Caco-2 (cell line): ENCODE measurements at regions not wholly inside any gene's neighbourhood (a gene's known extent, or its start where the extent isn't known, plus 50 kb on each side); places are given as distances from the start of the nearest gene placed in this dataset.

Experiments used
- BruUV-seq: library from RNA; stranded (reverse); fragments of 400-500 nt; replicated peaks from 2 replicates; lab custom pipeline; 2021; lab: Mats Ljungman, UMichigan
- CTCF ChIA-PET: fragments of 300-600 bp; sonication (Branson Sonifier 250); formaldehyde crosslinking; loops from one replicate; lab custom pipeline; 2022; ENCODE audit warnings: antibody characterized with exemption; lab: Charles Lee
- POLR2A ChIA-PET: fragments of 300-600 bp; sonication (Branson Sonifier 250); formaldehyde crosslinking; loops from one replicate; lab custom pipeline; 2022; ENCODE audit warnings: antibody characterized with exemption; lab: Charles Lee
- DNase-seq, 2 experiments: peaks; one replicate each; pipeline versions ENCODE4 v3.0.0 to v3.0.0-alpha.2; 2020 to 2022
- H3K27me3 ChIP-seq: replicated peaks from 2 replicates; pipeline ENCODE4 v1.6.0; 2011; ENCODE audit warnings: low read length; ENCODE audit not compliant: control insufficient read depth, insufficient read depth
- H3K36me3 ChIP-seq: 2 replicates; pipeline ENCODE4 v1.5.1; 2011; ENCODE audit warnings: low read length; ENCODE audit not compliant: control insufficient read depth, insufficient read depth
- H3K4me1 ChIP-seq: fragments of 250-450 bp; sonication (Bioruptor Pico); 2 replicates; pipeline ENCODE4 v1.5.1; 2020; ENCODE audit warnings: mild to moderate bottlenecking
- H3K4me3 ChIP-seq: 2 replicates; pipeline ENCODE4 v1.5.1; 2011; ENCODE audit warnings: low read depth, mild to moderate bottlenecking, control low read depth, low read length
- H3K9me3 ChIP-seq: fragments of 250-450 bp; sonication (Bioruptor Pico); 2 replicates; pipeline ENCODE4 v1.5.1; 2020; ENCODE audit warnings: mild to moderate bottlenecking, moderate library complexity
- H3K27ac Mint-ChIP-seq: one replicate; pipeline ENCODE4 v1.8.0; 2022; ENCODE audit warnings: mixed read lengths; ENCODE audit not compliant: unreplicated experiment
- H3K27me3 Mint-ChIP-seq: one replicate; pipeline ENCODE4 v1.8.0; 2022; ENCODE audit warnings: mixed read lengths; ENCODE audit not compliant: insufficient read depth, unreplicated experiment
- H3K36me3 Mint-ChIP-seq: one replicate; pipeline ENCODE4 v1.8.0; 2022; ENCODE audit warnings: mild to moderate bottlenecking, mixed read lengths; ENCODE audit not compliant: insufficient read depth, unreplicated experiment
- H3K4me1 Mint-ChIP-seq: one replicate; pipeline ENCODE4 v1.8.0; 2022; ENCODE audit warnings: low read depth, mixed read lengths; ENCODE audit not compliant: unreplicated experiment
- H3K4me3 Mint-ChIP-seq: one replicate; pipeline ENCODE4 v1.8.0; 2022; ENCODE audit warnings: mild to moderate bottlenecking, moderate library complexity, mixed read lengths; ENCODE audit not compliant: unreplicated experiment
- H3K9me3 Mint-ChIP-seq: one replicate; pipeline ENCODE4 v1.8.0; 2022; ENCODE audit warnings: mixed read lengths; ENCODE audit not compliant: unreplicated experiment
- intact Hi-C: fragments of 100-400 bp; cut with micrococcal nuclease; formaldehyde crosslinking; loops from one replicate; pipeline ENCODE4 v1.10.0; 2022; ENCODE audit not compliant: unreplicated experiment
- TF ChIP-seq, protein P1 (sequence below), 2 experiments: fragments of 200-600 bp in 1 of 2; IDR thresholded peaks; 1 replicate in 1 of 2; 2 replicates in 1 of 2; pipeline versions ENCODE4 v1.5.1 to v1.8.0; 2011 to 2022; ENCODE audit warnings: antibody characterized with exemption in 1 of 2, control low read depth in 1 of 2, inconsistent platforms in 1 of 2, low read depth in 1 of 2, low read length in 1 of 2, mild to moderate bottlenecking in 1 of 2, moderate library complexity in 1 of 2; ENCODE audit not compliant: insufficient read depth in 1 of 2, severe bottlenecking in 1 of 2, unreplicated experiment in 1 of 2

DNA sequence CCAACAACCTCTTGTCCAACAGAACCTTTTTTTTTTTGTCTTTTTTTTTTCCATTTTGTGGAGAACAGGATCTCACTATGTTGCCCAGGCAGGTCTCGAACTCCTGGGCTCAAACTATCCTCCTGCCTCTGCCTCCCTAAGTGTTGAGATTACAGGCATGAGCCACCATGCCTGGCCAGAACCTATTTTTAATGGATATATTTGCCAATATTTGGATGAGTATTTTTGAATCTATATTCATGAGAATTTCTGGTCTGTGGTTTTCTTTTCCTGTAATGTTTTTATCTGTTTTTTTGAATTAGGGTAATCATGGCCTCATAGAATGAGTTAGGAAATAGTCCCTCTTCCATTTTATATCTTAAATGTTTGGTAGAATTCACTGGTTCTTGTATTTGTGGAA is 70.4 kb upstream of the RET start:
- Mint-ChIP-seq H3K4me3 (no peak overlapping the region), H3K36me3 (no peaks in the 10 kb centered on the region), H3K27me3 (peaks cover 12% of the 10 kb centered on the region), H3K27ac (no peak overlapping the region), H3K9me3 (no peaks in the 10 kb centered on the region), H3K4me1 (no peaks in the 10 kb centered on the region)
- TF ChIP-seq, protein P1, sequence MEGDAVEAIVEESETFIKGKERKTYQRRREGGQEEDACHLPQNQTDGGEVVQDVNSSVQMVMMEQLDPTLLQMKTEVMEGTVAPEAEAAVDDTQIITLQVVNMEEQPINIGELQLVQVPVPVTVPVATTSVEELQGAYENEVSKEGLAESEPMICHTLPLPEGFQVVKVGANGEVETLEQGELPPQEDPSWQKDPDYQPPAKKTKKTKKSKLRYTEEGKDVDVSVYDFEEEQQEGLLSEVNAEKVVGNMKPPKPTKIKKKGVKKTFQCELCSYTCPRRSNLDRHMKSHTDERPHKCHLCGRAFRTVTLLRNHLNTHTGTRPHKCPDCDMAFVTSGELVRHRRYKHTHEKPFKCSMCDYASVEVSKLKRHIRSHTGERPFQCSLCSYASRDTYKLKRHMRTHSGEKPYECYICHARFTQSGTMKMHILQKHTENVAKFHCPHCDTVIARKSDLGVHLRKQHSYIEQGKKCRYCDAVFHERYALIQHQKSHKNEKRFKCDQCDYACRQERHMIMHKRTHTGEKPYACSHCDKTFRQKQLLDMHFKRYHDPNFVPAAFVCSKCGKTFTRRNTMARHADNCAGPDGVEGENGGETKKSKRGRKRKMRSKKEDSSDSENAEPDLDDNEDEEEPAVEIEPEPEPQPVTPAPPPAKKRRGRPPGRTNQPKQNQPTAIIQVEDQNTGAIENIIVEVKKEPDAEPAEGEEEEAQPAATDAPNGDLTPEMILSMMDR (IDR thresholded peaks at IDR 0.05; ENCODE audit: insufficient read depth in 1 of 2, low read depth in 1 of 2, low read length in 1 of 2, severe bottlenecking in 1 of 2, unreplicated experiment in 1 of 2): no peak
- intact Hi-C loops: no loop called here
- Histone ChIP-seq H3K36me3 (no peaks in the 10 kb centered on the region), H3K27me3 (no peaks in the 10 kb centered on the region), H3K9me3 (no peaks in the 10 kb centered on the region), H3K4me3 (no peak overlapping the region), H3K4me1 (no peaks in the 10 kb centered on the region)
- CTCF ChIA-PET: no interaction called here
- no TSS peak for BruUV-seq
- no peak for DNase-seq
- POLR2A ChIA-PET: no interaction called here

DNA sequence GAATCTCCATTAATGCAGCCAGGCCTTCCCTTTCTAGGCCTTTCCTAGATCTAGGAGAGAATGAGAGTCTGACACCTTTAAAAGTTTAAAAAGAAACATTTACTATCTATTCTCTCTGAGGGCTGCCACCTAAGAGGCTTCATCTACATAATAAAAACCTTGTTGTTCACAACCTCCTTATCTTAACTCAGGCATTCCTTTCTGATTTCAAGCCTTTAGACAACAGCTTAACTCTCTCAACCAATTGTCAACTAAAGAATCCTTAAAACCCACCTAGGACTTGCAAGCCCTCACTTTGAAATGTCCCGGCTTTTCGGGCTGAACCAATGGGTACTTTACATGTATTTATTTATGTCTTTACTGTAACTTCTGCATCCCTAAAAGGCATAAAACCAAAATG is 64.3 kb upstream of the RET start:
- intact Hi-C loops: no loop called here
- H3K36me3 Mint-ChIP-seq: no peaks in the 10 kb centered on the region
- DNase-seq: no peak
- no peaks in the 10 kb centered on the region for H3K4me1 ChIP-seq
- TF ChIP-seq, protein P1 (IDR thresholded peaks at IDR 0.05; ENCODE audit: insufficient read depth in 1 of 2, low read depth in 1 of 2, low read length in 1 of 2, severe bottlenecking in 1 of 2, unreplicated experiment in 1 of 2): no peak
- no peak overlapping the region for H3K27ac Mint-ChIP-seq
- no peak overlapping the region for H3K4me3 ChIP-seq
- peaks cover 7% of the 10 kb centered on the region; the same call in 1 of the 2 replicates for H3K9me3 ChIP-seq
- H3K4me1 Mint-ChIP-seq: no peaks in the 10 kb centered on the region
- CTCF ChIA-PET: no interaction called here
- H3K4me3 Mint-ChIP-seq: no peak overlapping the region
- BruUV-seq: no TSS peak
- POLR2A ChIA-PET: no interaction called here
- peaks cover 14% of the 10 kb centered on the region for H3K27me3 Mint-ChIP-seq
- no peaks in the 10 kb centered on the region for H3K27me3 ChIP-seq
- no peaks in the 10 kb centered on the region for H3K36me3 ChIP-seq
- peaks cover 8% of the 10 kb centered on the region for H3K9me3 Mint-ChIP-seq

DNA sequence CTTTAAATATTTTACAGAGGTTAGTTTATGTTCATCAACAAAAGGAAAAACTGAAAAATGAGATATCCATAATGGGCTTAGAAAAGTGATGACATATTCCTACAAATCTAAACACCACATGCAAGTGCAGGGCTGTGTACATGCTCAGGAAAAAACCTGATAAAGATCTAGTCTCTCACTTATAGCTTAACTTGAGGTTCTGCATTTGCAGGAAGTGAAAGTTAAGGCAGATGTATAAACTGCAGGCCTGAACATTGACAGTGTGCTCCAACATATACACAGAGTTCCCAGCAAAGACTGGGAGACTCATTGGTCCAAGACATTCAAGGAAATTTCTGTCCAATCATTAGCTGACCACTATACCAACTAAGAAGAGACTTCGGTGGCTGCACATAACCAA is 63.8 kb upstream of the RET start:
- H3K36me3 Mint-ChIP-seq: no peaks in the 10 kb centered on the region
- Histone ChIP-seq H3K27me3 (no peaks in the 10 kb centered on the region), H3K4me1 (no peaks in the 10 kb centered on the region), H3K4me3 (no peak overlapping the region), H3K36me3 (no peaks in the 10 kb centered on the region), H3K9me3 (peaks cover 7% of the 10 kb centered on the region; the same call in 1 of the 2 replicates)
- H3K9me3 Mint-ChIP-seq: peaks cover 8% of the 10 kb centered on the region
- CTCF ChIA-PET: interaction anchor here (0.5 kb wide), 1 partner anchor 191 kb away, joined by 4 read pairs; no protein-coding TSS in a partner anchor
- H3K4me1 Mint-ChIP-seq: no peaks in the 10 kb centered on the region
- intact Hi-C loops: no loop called here
- no peak overlapping the region for H3K4me3 Mint-ChIP-seq
- no peak overlapping the region for H3K27ac Mint-ChIP-seq
- POLR2A ChIA-PET: no interaction called here
- TF ChIP-seq, protein P1 (IDR thresholded peaks at IDR 0.05; ENCODE audit: insufficient read depth in 1 of 2, low read depth in 1 of 2, low read length in 1 of 2, severe bottlenecking in 1 of 2, unreplicated experiment in 1 of 2): no peak
- DNase-seq: no peak
- BruUV-seq: no TSS peak
- H3K27me3 Mint-ChIP-seq: peaks cover 14% of the 10 kb centered on the region
